ENCODE measurements at regions not wholly inside any gene's neighbourhood (a gene's known extent, or its start where the extent isn't known, plus 50 kb on each side); places are given as distances from the start of the nearest gene placed in this dataset.

- no peaks in the 10 kb centered on the region for H3K4me1 Mint-ChIP-seq (ENCODE audit: low read depth)
- H3K4me3 Mint-ChIP-seq: no peak overlapping the region
- no peaks in the 10 kb centered on the region for H3K36me3 Mint-ChIP-seq (ENCODE audit: low read depth)
- H3K9me3 Mint-ChIP-seq: peaks cover 60% of the 10 kb centered on the region
- no peaks in the 10 kb centered on the region for H3K27me3 Mint-ChIP-seq (ENCODE audit: insufficient read depth)
- TF ChIP-seq CTCF (IDR thresholded peaks at IDR 0.05): no peak
- no peak for DNase-seq
- H3K27ac Mint-ChIP-seq: no peak overlapping the region
Measured at GRCh38 chr9:75604661-75605060, 285.8 kb upstream of the PCSK5 start.

- peaks cover 56% of the 10 kb centered on the region for H3K9me3 Mint-ChIP-seq
- no peak for DNase-seq
- no peaks in the 10 kb centered on the region for H3K36me3 Mint-ChIP-seq (ENCODE audit: low read depth)
- H3K27ac Mint-ChIP-seq: no peak overlapping the region
- no peaks in the 10 kb centered on the region for H3K4me1 Mint-ChIP-seq (ENCODE audit: low read depth)
- no peak overlapping the region for H3K4me3 Mint-ChIP-seq
- no peaks in the 10 kb centered on the region for H3K27me3 Mint-ChIP-seq (ENCODE audit: insufficient read depth)
- TF ChIP-seq CTCF (IDR thresholded peaks at IDR 0.05): no peak
Measured at GRCh38 chr9:75607521-75607920, 283.0 kb upstream of the PCSK5 start.

GRCh38 chr9:75609401-75609800, 281.1 kb upstream of the PCSK5 start:
- Mint-ChIP-seq H3K36me3 (ENCODE audit: low read depth) (no peaks in the 10 kb centered on the region), H3K27ac (no peak overlapping the region), H3K27me3 (ENCODE audit: insufficient read depth) (no peaks in the 10 kb centered on the region), H3K4me3 (no peak overlapping the region), H3K9me3 (peaks cover 48% of the 10 kb centered on the region), H3K4me1 (ENCODE audit: low read depth) (no peaks in the 10 kb centered on the region)
- no peak for DNase-seq
- TF ChIP-seq CTCF (IDR thresholded peaks at IDR 0.05): no peak

GRCh38 chr9:75610246-75610645, 280.2 kb upstream of the PCSK5 start:
- TF ChIP-seq CTCF (IDR thresholded peaks at IDR 0.05): no peak
- Mint-ChIP-seq H3K36me3 (ENCODE audit: low read depth) (no peaks in the 10 kb centered on the region), H3K27ac (no peak overlapping the region), H3K4me1 (ENCODE audit: low read depth) (no peaks in the 10 kb centered on the region), H3K4me3 (no peak overlapping the region), H3K27me3 (ENCODE audit: insufficient read depth) (no peaks in the 10 kb centered on the region), H3K9me3 (peaks cover 52% of the 10 kb centered on the region)
- DNase-seq: no peak

- no peak for TF ChIP-seq CTCF (IDR thresholded peaks at IDR 0.05)
- Mint-ChIP-seq H3K27me3 (ENCODE audit: insufficient read depth) (no peaks in the 10 kb centered on the region), H3K4me3 (no peak overlapping the region), H3K4me1 (ENCODE audit: low read depth) (no peaks in the 10 kb centered on the region), H3K36me3 (ENCODE audit: low read depth) (0 out of 2 replicates have a peak, but pooled peaks cover 4% of the 10 kb centered on the region), H3K9me3 (peaks cover 59% of the 10 kb centered on the region), H3K27ac (no peak overlapping the region)
- DNase-seq: no peak
Measured at GRCh38 chr9:75612205-75612604, 278.3 kb upstream of the PCSK5 start.

- no peaks in the 10 kb centered on the region for H3K27me3 Mint-ChIP-seq (ENCODE audit: insufficient read depth)
Measured at GRCh38 chr9:75612754-75613153, 277.7 kb upstream of the PCSK5 start.

More at GRCh38 chr9:75612754-75613153, 277.7 kb upstream of the PCSK5 start:
- Mint-ChIP-seq H3K4me3 (no peak overlapping the region), H3K36me3 (ENCODE audit: low read depth) (0 out of 2 replicates have a peak, but pooled peaks cover 4% of the 10 kb centered on the region), H3K9me3 (peaks cover 58% of the 10 kb centered on the region), H3K27ac (no peak overlapping the region), H3K4me1 (ENCODE audit: low read depth) (no peaks in the 10 kb centered on the region)
- no peak for TF ChIP-seq CTCF (IDR thresholded peaks at IDR 0.05)
- DNase-seq: no peak

Data from HFFc6 (cell line).